HG03097 (cell line): ENCODE measurements at regions not wholly inside any gene's neighbourhood (a gene's known extent, or its start where the extent isn't known, plus 50 kb on each side); places are given as distances from the start of the nearest gene placed in this dataset.

Experiments used
- ATAC-seq: cut with Tn5 transposase; IDR thresholded peaks from one replicate; pipeline ENCODE4 v1.9.1; 2021; ENCODE audit not compliant: unreplicated experiment, low FRiP score

- ATAC-seq: no peak
These were observed 72.3 kb downstream of the GMNC start for GRCh38 chr3:190790185-190790584.

GRCh38 chr3:190786898-190787297 lies 75.6 kb downstream of the GMNC start:
- ATAC-seq: no peak

GRCh38 chr3:190785047-190785446 lies 77.4 kb downstream of the GMNC start:
- ATAC-seq: no peak

- ATAC-seq: no peak
These were observed 82.0 kb downstream of the GMNC start for GRCh38 chr3:190780524-190780923.

GRCh38 chr3:190774633-190775032 lies 87.9 kb downstream of the GMNC start:
- no peak for ATAC-seq

DNA sequence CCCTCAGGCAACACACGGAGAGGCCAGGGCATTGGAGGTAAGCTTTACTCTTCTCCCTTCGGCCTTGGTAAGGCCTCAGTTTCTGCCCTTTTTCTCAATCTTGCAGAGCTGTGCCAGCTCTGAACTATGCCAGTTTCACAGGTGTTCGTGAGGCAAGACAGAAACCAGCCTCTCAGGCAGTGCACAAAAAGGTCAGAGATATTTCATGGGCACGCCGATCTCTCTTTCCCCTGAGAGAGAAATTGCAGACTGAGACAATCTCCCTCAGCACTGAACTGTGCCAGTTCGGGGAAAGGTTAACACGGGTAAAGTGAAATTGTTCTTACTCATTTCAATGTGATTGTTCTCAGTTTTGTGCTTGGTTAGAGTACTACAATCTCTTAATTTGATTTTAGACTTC lies 88.5 kb downstream of the GMNC start:
- ATAC-seq: no peak

DNA sequence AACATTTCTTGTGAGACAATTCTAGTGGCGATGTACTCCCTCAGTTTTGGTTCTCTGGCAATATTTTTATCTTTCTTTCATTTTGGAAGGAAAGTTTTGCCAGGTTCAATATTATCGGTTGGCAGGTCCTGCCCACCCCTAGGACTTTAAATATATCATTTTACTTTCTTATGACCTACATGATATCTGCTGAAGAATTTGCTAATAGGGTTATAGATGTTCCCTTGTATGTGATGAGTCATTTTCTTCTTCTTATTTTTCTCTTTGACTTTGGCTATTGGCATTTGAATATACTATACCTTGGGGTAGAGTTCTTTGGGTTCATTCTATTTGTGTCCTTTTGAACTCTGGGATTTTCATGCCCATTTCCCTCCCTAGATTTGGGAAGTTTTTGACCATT lies 89.7 kb downstream of the GMNC start:
- no peak for ATAC-seq

DNA sequence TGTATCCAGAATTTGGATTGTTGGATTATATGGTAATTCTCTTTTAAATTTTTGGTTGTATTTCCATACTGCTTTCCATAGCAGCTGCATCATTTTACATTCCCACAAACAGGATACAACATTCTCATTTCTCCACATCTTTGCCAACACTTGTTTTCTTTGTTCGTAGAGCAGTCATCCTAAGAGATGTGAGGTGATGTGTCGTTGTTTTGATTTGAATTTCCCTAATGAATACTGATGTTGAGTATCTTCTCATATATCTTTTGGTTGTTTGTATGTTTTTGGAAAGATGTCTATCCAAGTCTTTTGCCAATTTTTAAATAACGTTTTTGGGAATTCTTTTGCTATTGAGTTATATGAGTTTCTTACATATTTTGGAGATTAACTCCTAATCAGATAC lies 93.6 kb downstream of the GMNC start:
- ATAC-seq: no peak

DNA sequence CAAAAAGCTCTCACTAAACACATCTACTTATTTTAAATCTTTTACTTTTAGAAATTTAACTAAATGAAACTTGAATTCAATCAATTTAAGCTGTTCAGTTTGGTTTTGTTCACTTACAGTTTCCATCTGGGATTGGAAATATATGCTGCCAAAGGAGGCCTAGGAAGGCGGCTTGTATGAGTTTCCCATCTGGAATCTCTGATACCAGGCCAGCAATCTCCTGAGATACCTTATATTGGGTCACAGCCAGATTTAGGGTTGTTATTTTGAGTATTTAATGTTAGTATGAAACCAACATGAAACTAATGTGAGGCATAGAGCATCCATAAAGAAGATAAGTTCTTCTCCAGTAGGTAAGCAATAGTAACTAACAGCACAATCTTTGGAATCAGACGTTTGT lies 94.6 kb downstream of the GMNC start:
- no peak for ATAC-seq

DNA sequence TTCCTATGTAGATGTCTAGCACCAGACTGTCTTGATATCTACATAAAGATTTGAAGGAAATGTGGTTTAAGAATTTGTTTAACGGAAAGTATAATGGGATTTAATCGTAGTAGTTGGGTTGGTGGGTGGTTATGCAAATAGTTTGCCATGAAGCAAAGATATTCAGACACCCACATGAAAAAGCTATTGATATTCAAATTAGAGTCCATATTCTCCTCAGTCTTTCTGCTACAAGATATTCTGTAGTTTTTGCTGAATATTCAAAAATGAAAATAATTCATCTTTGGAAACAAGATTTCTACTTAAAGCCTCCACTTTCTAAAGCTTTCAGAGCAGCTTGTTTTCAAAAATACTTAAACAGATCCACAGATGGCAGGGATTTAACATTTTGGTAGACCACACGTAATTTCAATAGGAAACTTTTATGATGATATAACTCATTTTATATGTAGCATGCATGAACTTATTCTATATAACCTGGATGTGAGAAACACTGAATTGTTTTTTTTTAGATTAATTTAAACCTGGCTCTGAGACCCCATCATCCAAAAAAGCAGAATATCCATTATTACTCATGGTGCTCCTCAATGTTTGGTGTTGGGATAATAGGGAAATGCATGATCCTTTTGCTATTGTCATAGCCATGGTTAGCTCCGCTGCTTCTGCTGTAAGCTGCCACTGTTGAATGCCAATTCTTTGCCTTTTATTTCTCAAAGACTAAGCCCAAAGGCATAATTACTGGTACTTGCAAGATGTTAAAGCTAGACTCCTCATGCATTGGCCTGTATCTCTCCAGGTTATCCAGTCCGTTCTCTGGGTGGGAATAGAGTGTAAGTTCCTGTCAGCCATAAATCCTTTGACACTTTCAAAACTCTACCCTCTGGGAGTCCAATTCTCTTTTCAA lies 98.0 kb downstream of the GMNC start:
- no peak for ATAC-seq

- ATAC-seq: no peak
These were observed 99.7 kb downstream of the GMNC start for GRCh38 chr3:190762801-190763200.

DNA sequence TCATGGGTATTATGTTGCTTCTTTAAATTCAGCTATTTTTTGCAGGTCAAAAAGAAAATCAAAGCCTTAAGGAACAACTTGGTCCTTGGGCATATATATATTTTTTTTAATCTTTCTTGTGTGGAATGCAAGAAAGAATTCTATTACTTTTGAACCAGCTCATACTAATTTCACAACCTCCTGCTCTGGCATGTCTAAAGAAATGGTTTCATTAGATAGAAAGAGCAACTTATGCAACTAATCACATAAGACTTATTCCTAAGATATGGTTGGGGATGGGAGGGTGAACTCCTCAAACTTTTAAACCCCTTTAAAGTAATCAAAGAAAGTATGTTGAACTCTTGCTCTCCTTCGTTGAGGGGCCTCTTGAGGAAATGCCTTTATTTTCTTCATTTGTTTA lies 114.9 kb downstream of the GMNC start:
- ATAC-seq: no peak

DNA sequence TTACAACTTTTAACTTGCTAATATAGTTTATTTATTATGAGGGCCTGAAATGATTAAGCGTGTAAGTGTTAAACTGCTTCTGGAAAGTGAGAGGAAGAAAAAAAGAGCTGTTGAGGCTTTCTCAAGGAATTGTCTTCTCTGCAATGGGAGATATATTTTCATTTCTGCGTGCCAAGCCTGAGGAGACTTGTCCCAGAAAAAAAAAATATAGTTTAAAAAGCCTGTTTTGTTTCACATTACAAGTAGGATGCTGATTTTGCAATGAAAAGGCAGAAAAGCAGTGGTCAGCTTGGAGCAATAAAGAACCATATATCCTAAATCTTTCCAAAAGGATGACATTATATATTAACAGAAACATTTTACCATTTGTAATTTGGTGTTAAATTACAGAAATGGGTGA lies 115.5 kb downstream of the GMNC start:
- ATAC-seq: no peak

DNA sequence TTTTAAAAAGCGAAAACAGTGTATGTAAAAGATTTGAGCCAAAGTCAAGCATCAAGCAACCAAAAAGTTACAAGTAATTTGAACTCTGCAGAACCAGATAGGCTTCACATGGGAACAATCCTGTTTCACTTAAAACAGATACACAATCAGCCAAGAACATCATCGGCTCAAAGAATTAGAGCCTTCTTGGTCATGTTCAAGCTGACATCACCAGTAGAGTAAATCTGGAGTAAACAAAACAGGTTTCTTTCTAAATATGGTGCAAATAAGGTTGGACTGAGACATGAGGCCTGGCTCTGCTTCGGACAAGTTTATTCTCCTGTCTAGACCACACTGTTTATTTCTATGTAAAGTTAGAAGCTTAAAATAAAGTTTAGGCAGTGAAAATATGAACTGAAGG lies 116.0 kb downstream of the GMNC start:
- ATAC-seq: no peak

- no peak for ATAC-seq
These were observed 120.7 kb downstream of the GMNC start for GRCh38 chr3:190741788-190742187.

DNA sequence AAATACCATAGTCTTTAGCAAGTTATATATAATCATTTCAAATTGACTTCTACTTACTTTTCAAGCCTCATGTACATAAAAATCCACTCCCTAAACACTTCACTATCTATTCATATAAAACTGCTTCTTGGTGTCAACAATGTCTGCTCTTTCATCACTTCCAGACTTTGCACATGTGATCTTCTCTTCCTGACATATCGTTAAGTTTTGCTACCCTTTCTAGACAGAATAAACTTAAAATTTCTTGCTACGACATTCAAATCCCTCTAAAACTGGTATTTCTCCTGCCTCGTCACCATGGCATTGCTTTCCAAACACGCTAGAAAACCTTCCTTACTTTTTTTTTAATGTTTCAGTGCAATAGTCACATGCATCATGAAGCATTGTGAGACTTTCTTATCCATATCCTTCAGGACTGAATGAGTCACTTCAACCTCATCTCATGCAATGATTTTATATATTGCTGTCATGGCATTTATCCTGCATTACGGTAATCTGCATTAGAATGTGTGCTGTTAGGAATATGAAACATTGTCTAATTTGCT lies 122.8 kb downstream of the GMNC start:
- no peak for ATAC-seq

DNA sequence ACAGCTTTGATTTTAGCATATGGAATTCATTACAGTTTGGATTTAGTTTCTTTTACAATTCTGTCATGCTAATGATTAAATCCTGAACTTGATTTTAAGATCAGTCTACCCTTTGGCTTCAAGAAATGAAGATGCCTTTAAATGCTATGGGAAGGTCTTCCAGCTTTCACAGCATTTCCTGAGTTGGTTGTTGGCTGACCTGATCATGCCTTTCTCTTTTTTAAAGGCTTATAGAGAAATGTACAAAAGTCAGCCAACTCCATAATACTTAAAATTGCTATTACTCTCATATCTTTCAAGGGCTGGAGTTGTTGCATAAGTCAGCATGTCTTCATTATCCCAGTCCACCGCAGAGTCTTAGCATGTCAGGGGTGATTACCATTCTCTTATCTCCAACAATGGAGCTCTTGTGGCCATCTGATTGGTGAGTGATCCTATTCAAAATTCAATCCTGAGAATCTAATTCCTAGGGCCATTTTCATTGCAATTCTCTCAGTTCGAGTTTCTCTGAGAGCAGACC lies 123.8 kb downstream of the GMNC start:
- no peak for ATAC-seq

DNA sequence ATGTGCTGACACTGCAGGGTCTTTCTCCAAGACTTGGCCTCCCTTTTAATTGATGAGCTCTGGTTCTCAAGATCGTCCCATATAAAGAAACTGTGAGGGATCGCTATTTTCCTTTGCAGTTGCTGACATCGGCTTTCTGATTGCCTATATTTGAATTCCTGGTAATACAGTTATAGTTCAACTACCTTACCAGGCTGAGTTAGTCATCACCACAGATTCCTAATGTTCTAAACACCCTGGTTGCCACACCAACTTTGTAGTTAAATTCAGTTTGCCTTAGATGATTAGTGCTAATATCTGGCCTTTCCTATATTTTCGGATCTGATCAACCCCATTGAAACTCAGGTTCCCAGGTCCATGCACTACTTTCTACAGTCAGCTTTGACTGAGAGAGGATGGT lies 125.0 kb downstream of the GMNC start:
- no peak for ATAC-seq

GRCh38 chr3:190734490-190734889 lies 128.0 kb downstream of the GMNC start:
- ATAC-seq: no peak

DNA sequence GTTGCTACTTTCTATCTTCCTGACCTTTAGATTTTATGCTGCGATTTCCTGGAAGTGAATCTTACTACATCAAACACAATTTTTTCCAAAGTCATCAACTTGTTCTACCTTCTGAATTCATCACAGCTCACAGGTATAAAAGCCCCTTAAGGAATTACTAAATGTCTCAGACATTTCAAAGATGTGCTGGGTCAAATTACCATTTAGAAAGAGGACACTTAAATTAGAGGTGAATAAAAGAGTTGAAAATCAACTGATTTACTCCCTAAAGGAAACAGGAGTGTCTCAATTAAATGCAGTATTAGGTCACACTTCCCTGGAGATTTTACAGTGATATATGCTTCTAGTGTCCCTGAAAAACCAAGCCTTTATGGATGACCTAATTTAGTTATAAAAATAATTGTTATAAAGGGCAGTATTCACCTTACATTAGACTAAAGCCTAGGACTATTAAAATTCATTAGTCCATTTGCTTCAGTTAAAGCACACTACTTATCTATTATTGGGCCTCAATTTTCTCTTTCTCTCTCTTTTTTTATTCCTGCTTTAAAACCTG lies 128.8 kb downstream of the GMNC start:
- ATAC-seq: no peak

DNA sequence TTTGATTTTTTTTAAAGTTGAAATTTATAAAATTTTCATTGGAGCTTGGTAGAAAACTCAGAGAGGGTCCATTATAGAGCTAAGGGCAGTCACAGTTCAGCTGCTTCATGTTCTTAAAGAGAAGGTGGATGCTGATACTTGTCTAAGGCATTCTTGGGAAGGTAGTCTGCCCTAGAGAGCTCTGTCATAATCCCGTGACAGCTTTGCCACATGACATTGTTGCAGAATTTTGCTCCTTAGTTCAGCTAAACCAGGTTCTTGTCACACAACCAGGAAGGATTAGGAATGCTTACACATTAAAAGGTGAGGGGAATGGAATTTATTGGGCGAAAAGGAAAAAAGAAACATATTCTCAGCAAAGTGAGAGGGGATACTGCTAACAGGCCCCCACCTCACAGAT lies 130.9 kb downstream of the GMNC start:
- no peak for ATAC-seq
